ENCODE measurements at regions not wholly inside any gene's neighbourhood (a gene's known extent, or its start where the extent isn't known, plus 50 kb on each side); places are given as distances from the start of the nearest gene placed in this dataset.
"Not testable (repeated sequence)": the region's sequence is repeated elsewhere in the genome, so short reads cannot be mapped to it uniquely, and the experiment has no call there.

GRCh38 chr1:41975850-41976569, 57.3 kb upstream of the HIVEP3 start:
- no peak for ATAC-seq

GRCh38 chr1:41975121-41975520, 56.4 kb upstream of the HIVEP3 start:
- ATAC-seq = no peak
- TF ChIP-seq POU6F1 (CRISPR knock-in tag; IDR thresholded peaks at IDR 0.05; ENCODE audit: borderline replicate concordance, low read depth) = no peak
- no peak for TF ChIP-seq ZNF8 (CRISPR knock-in tag; IDR thresholded peaks at IDR 0.05)
- no peak for TF ChIP-seq PATZ1 (CRISPR knock-in tag; IDR thresholded peaks at IDR 0.05; ENCODE audit: borderline replicate concordance)
- TF ChIP-seq TSHZ2 (CRISPR knock-in tag; IDR thresholded peaks at IDR 0.05) = no peak
- no peak for TF ChIP-seq ZC3H10 (CRISPR knock-in tag; IDR thresholded peaks at IDR 0.05)
- no peak for TF ChIP-seq OSR1 (CRISPR knock-in tag; IDR thresholded peaks at IDR 0.05)
- no peak for TF ChIP-seq PPARA (CRISPR knock-in tag; IDR thresholded peaks at IDR 0.05; ENCODE audit: borderline replicate concordance)
- no peak for TF ChIP-seq BACH2 (CRISPR knock-in tag; IDR thresholded peaks at IDR 0.05; ENCODE audit: borderline replicate concordance)
- TF ChIP-seq ZFP3 (CRISPR knock-in tag; IDR thresholded peaks at IDR 0.05) = no peak
- TF ChIP-seq CREB5 (CRISPR knock-in tag; IDR thresholded peaks at IDR 0.05; ENCODE audit: low read depth) = no peak
- TF ChIP-seq ARNTL (CRISPR knock-in tag; IDR thresholded peaks at IDR 0.05; ENCODE audit: borderline replicate concordance, low read depth) = no peak
- TF ChIP-seq ZNF70 (CRISPR knock-in tag; IDR thresholded peaks at IDR 0.05) = no peak
- no peak for TF ChIP-seq SNAI2 (CRISPR knock-in tag; IDR thresholded peaks at IDR 0.05)
- no peak for TF ChIP-seq RARB (CRISPR knock-in tag; IDR thresholded peaks at IDR 0.05)
- TF ChIP-seq ESRRG (CRISPR knock-in tag; IDR thresholded peaks at IDR 0.05) = no peak
- no peak for TF ChIP-seq ISL1 (CRISPR knock-in tag; IDR thresholded peaks at IDR 0.05)

More at GRCh38 chr1:41975850-41976569, 57.3 kb upstream of the HIVEP3 start:
- no peak for TF ChIP-seq CSDC2 (CRISPR knock-in tag; IDR thresholded peaks at IDR 0.05)
- no peak for TF ChIP-seq POU6F1 (CRISPR knock-in tag; IDR thresholded peaks at IDR 0.05; ENCODE audit: borderline replicate concordance, low read depth)
- no peak for TF ChIP-seq OSR1 (CRISPR knock-in tag; IDR thresholded peaks at IDR 0.05)
- no peak for TF ChIP-seq ARNTL (CRISPR knock-in tag; IDR thresholded peaks at IDR 0.05; ENCODE audit: borderline replicate concordance, low read depth)

- not testable (repeated sequence) for ATAC-seq
Observed at GRCh38 chr1:41968557-41968956, 49.8 kb upstream of the HIVEP3 start.

Measured in SK-N-SH treated with all-trans-retinoic acid at 6 μM for 48 hours (cell line).